GM18502 (cell line): ENCODE measurements at regions not wholly inside any gene's neighbourhood (a gene's known extent, or its start where the extent isn't known, plus 50 kb on each side); places are given as distances from the start of the nearest gene placed in this dataset.

Experiments used
- ATAC-seq: cut with Tn5 transposase; IDR thresholded peaks from one replicate; pipeline ENCODE4 v1.9.1; 2021; ENCODE audit warnings: mild to moderate bottlenecking; ENCODE audit not compliant: unreplicated experiment, poor library complexity

GRCh38 chr12:19927661-19928060, 440.7 kb upstream of the PDE3A start:
- ATAC-seq, result no peak

DNA sequence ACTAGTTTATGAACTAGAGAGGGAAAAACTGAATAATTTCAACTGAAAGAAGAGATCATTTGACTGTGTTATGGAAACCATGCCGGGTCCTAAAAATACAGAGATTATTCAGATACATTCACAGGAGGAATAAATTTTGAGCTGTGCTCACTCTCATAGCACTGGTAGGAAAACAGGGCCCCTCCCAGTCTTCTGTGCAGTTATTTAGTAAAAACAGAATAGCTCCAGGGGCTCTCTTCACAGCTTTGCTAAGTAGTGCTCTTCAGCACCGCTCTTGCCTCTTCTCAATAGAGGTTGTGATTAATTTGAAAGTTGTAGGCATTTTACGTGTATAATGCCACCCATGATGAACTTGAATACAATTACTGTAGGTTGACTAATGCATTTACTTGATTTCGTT, 435.9 kb upstream of the PDE3A start:
- ATAC-seq, result no peak

DNA sequence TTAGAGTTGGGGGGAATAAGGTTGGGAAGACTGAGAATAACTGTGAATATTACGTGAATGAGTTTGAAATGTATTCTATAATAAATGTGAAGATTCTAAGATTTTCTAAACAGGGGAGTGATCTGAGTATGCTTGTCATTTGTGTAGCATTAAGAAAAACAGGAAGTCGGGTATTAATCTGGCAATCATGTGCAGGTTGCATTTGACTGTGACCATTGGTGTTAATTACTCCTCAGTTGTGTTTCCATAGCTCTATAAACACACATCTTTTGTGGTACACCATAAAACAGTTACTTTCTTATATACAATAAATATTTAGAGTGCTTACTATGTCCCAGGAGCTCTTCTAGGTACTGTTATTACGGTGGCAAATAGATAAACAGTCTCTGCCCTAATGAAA, 434.4 kb upstream of the PDE3A start:
- ATAC-seq, result no peak

DNA sequence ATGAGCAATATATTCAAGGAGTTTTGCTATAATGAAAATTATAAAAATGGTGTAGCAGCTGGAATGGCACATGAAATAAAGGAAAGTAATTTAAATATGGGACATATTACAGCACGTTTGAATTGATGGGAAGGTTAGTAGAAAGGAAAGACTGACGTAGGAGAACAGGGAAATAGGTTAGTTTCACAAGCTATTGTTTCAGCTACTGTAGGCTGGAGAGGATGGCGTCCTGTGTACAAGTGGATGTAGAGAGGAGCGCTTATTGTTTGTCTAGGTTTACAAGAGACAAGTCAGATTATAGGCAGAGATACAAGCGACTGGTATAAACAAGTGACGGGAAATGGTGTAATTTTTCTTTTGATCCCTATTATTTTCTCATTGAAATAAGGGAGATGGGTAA, 431.2 kb upstream of the PDE3A start:
- ATAC-seq, result no peak

GRCh38 chr12:19938031-19938430, 430.3 kb upstream of the PDE3A start:
- no peak for ATAC-seq

DNA sequence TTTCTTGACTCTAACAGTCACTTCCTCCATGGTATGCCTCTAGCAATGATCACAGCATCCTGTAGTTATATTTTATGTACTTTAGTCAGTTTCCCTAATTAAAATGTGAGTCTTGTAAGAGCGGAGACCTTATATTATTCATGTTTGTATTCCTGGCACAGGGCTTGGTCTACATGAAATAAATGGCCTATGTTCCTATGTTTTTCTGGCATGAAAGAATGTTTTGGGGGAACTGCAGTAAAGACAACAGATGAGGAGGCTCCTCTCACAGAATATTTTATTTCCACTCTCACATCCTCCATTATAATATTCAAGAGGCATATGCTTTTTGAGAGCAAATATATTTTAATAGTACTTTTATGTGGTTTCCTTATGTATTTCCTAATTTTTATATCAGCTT, 429.8 kb upstream of the PDE3A start:
- ATAC-seq, result no peak

GRCh38 chr12:19940267-19940666, 428.1 kb upstream of the PDE3A start:
- ATAC-seq, result no peak

- ATAC-seq, result no peak
Measured at GRCh38 chr12:19941096-19941495, 427.2 kb upstream of the PDE3A start.

GRCh38 chr12:19945559-19946435, 422.5 kb upstream of the PDE3A start:
- ATAC-seq, result no peak

DNA sequence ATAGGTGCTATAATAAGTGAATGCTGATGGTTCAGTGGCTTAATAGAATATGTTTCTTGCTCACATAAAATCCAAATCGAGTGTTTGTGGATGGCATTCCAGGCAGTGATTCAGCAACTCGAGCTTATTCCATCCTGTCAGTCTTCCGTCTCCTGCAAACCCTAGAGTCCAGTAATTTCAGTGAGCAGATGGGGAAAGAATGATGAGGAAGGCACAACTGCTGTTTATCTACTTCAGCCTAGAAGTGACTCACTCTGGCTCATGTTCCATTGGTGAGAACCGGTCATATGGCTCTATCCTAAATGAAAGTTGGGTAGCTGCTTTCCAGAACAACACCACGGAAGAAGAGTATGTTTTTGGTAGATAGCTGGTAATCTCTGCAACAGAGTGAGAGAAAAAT, 421.8 kb upstream of the PDE3A start:
- ATAC-seq, result no peak

- no peak for ATAC-seq
Measured at GRCh38 chr12:19947344-19947743, 421.0 kb upstream of the PDE3A start.

- no peak for ATAC-seq
Measured at GRCh38 chr12:19951664-19952063, 416.7 kb upstream of the PDE3A start.

DNA sequence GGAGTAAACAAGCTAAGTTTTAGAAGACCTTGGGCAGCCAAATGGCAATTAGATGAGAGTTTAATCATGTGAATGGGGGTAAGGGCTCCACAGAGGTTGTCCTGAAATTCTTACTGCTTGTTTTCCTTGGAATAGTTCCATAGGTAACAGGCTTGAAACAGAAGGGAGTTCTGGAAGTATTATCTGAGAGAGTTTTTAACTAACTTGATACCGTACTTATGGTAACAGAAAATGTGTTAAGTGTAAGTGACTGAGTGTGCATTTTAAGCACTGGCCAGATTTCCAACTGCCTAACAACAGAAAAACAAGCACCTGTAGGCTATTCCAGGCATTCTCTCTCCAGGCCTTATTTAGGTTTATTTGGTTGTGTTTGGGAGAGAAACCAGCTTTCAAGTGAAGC, 414.6 kb upstream of the PDE3A start:
- ATAC-seq, result no peak

DNA sequence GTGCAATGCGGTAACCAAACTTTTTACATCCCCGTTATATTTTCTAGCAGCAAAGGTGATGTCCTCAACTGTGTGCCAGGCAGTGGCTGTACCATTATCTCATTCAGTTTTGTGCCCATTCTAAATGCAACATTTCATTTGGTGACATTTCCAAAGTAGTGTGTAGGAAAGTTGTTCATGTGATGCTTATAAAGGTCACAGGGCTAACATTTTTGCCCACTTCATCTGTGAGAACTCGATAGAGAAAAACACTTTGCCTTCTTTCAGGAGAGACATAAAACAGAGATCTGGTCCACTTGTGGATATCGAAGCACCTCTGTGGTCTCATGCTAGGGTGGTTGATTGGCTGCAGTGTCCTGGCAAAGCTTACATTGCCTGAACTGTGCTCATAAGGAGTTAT, 414.2 kb upstream of the PDE3A start:
- ATAC-seq, result no peak

DNA sequence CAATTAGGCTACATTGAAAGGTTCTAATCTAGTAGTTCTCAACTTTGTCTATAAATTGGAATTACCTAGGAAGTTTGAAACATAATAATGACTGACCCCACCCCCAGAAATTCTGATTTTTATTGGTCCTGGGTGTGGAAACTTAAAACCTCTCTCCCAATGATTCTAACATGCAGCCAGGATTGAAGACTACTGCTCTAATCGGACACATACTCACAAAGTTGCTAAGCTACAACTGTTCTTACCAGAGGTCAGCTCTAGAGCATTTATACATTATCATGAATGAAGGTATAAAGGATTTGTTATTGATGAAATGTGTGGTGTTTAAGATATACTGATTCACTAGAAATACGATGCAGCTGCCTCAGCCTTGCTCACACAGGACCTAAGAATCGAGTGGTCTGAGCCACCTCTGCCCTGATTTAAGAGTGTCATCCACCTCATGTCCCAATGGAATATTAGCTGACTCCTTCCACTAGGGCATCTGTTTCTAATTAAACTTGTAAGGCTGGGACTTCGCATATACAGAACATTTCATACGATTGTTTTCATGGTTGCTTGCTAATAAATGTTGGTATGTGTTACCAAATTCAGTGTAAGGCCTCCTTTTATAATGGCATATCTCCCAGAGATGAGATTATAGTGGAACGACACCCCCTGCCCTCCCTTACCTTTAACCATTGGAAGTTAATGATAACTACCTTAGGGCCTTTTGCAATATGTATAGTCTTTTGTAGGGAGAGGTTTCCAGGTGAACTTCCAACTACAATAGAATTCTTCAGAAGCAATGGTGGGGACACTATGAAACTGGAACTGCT, 410.8 kb upstream of the PDE3A start:
- no peak for ATAC-seq

DNA sequence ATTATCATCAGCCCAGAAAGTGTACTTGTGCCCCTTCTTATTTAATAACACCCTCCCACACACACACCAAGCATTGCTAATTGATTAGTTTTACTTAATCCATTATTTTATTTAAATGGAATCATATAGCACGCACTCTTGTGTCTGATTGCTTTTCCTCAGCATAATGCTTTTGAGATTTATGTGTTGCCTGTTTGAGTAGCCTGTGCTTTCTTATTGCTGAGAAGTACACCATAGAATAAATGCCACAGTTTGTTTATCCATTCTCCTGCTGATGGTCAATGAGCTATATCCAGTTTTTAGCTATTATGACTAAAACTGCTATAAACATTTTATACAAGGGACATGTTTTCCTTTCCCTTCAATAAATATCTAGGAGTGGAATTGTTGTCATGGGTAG, 409.9 kb upstream of the PDE3A start:
- ATAC-seq, result no peak

DNA sequence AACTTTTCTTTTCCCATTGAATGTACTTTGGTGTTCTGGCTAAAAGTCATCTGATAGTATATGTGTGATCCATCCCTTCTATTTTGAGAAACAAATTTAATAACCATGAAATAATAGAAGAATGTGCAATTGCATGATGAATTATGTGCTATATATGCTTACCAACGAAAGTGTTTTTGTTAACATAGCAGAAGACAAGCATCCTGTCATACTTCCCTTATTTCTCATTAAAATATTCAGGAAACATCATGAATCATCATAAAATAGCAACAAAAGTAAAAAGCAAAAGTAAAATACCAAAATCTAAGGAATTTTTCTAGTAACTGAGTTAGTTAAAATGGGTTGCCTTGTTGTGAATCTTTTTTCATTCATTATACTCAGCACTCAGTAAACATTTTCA, 409.0 kb upstream of the PDE3A start:
- no peak for ATAC-seq

DNA sequence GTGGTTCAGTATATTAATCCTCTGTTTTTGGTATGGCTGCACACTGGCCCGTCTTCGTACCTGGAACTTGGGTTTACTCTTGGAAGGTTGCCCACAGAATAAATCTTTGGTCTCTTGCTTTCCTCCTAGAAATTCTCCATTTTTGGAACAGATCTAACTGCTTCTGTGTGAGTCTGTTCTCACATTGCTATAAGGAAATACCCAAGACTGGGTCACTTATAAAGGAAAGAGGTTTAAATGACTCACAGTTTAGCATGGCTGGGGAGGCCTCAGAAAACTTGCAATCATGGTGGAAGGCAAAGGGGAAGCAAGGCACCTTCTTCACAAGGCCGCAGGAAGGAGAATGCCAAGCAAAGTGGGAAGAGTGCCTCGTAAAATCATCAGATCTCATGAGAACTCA, 407.8 kb upstream of the PDE3A start:
- ATAC-seq, result no peak

DNA sequence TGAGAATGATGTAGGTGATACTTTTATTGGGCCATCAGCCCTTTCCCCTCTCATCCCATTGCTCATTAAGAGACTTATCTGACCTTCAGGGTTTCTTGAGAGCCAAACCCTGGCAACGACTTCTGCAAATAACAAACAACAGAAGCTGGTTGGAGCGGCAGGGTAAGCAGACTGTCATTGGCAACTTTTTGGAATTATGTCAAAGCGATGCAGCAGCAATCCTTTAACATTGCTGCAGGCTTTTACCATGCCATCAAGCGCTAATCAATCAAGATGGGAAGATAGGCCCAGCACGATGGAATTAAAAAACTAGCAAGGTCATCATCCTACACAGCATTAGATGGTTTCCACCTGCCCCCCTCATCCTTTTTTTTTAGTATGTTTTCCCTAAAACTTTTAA, 406.1 kb upstream of the PDE3A start:
- no peak for ATAC-seq

GRCh38 chr12:19963972-19964371, 404.4 kb upstream of the PDE3A start:
- ATAC-seq, result no peak

DNA sequence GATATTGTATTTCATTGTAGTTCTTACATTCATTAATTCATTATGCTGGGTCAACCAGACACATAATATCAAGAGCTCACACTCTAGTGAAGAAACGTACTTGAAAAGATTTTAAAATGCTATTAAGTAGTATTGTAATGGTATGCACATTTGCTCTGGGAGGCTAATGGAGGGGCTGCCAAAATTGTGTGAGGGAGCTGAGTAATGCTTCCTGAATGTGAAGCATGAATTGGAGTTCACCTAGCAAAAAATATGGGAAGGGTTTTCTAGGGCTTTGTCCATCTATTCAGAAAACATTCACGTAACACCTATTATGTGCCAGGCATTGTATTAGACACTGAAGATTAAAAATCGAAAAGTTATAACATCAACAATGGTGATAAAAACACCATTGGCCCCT, 403.8 kb upstream of the PDE3A start:
- no peak for ATAC-seq
